Gastroesophageal sphincter (tissue), 4 donors: ENCODE measurements at regions not wholly inside any gene's neighbourhood (a gene's known extent, or its start where the extent isn't known, plus 50 kb on each side); places are given as distances from the start of the nearest gene placed in this dataset.

Source experiments
- ATAC-seq: fragments of 150-250 bp; one replicate; pipeline ENCODE4 v1.9.1; 2016; ENCODE audit warnings: mild to moderate bottlenecking, moderate library complexity
- H3K27ac ChIP-seq, 4 donors: fragments of 200-600 bp; sonication (generic) in 3 of 4; 1 replicate in 3 of 4; 2 replicates in 1 of 4; pipeline ENCODE4 v1.5.1; 2016 to 2019
- H3K27me3 ChIP-seq: fragments of 200-600 bp; sonication (generic); one replicate; pipeline ENCODE4 v1.5.1; 2019
- H3K36me3 ChIP-seq, 2 donors: fragments of 200-600 bp; sonication (generic); one replicate each; pipeline ENCODE4 v1.5.1; 2019; ENCODE audit warnings: control low read depth in 1 of 2
- H3K4me1 ChIP-seq, 3 donors: fragments of 200-600 bp; sonication (generic); 1 replicate in 2 of 3; 2 replicates in 1 of 3; pipeline ENCODE4 v1.5.1; 2016 to 2019; ENCODE audit warnings: control low read depth in 2 of 3
- H3K4me3 ChIP-seq, 2 donors: fragments of 200-600 bp; sonication (generic); one replicate each; pipeline ENCODE4 v1.5.1; 2019; ENCODE audit warnings: mild to moderate bottlenecking in 1 of 2, moderate library complexity in 1 of 2
- H3K9me3 ChIP-seq, 3 donors: fragments of 200-600 bp; sonication (generic); one replicate each; pipeline ENCODE4 v1.5.1; 2017 to 2019; ENCODE audit warnings: control low read depth in 2 of 3
- EP300 ChIP-seq: sonication (generic); formaldehyde crosslinking; IDR thresholded peaks from one replicate; pipeline ENCODE4 v1.6.1; 2017; ENCODE audit warnings: antibody characterized with exemption, mild to moderate bottlenecking
- POLR2A ChIP-seq, 2 donors: fragments of 450-650 bp; IDR thresholded peaks; one replicate each; pipeline ENCODE4 v1.6.1; 2017; ENCODE audit warnings: antibody characterized with exemption in 2 of 2, mild to moderate bottlenecking in 2 of 2, moderate library complexity in 1 of 2
- POLR2AphosphoS5 ChIP-seq: sonication (generic); formaldehyde crosslinking; IDR thresholded peaks from one replicate; pipeline ENCODE4 v1.6.1; 2017; ENCODE audit warnings: antibody characterized with exemption
- WGBS, 2 donors: methylation state at CpG; one replicate each; pipeline ENCODE4 v1.1.5; 2018; ENCODE audit warnings: low coverage in 1 of 2; 5-methylcytosine and 5-hydroxymethylcytosine counted together
- TF ChIP-seq, protein P1 (sequence below), 4 experiments: fragments of 200-600 bp in 2 of 4; fragments of 450-650 bp in 2 of 4; sonication (generic) in 1 of 4; IDR thresholded peaks; one replicate each; pipeline ENCODE4 v1.5.1; 2017 to 2019; ENCODE audit warnings: antibody characterized with exemption in 4 of 4, mild to moderate bottlenecking in 2 of 4, moderate library complexity in 2 of 4

DNA sequence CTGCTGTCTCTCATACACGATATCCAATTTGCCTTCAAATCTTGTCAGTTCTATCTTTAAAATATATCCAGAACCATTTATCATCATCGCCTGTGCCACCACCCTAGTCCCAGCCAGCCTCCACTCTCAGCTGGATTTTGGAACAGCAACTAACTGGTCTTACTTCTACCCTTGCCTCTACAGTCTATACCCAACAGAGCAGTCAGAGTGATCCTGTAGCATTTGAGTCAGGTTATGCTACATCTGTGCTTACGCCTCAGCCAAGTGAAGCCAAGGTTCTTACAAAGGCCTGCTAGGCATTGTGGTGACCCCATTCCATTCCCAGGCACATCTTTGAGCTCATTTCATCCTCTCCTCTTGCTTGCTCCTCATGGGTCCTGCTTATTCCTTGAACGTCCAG lies 95.7 kb upstream of the ACSL1 start:
- Histone ChIP-seq H3K4me3 (no peak overlapping the region), H3K36me3 (no peaks in the 10 kb centered on the region), H3K27me3 (no peaks in the 10 kb centered on the region), H3K9me3 (peaks cover 0 to 4% (median 0%) of the 10 kb centered on the region in 3 donors), H3K27ac (no peak overlapping the region), H3K4me1 (no peaks in the 10 kb centered on the region)
- no peak for ATAC-seq
- TF ChIP-seq, protein P1, sequence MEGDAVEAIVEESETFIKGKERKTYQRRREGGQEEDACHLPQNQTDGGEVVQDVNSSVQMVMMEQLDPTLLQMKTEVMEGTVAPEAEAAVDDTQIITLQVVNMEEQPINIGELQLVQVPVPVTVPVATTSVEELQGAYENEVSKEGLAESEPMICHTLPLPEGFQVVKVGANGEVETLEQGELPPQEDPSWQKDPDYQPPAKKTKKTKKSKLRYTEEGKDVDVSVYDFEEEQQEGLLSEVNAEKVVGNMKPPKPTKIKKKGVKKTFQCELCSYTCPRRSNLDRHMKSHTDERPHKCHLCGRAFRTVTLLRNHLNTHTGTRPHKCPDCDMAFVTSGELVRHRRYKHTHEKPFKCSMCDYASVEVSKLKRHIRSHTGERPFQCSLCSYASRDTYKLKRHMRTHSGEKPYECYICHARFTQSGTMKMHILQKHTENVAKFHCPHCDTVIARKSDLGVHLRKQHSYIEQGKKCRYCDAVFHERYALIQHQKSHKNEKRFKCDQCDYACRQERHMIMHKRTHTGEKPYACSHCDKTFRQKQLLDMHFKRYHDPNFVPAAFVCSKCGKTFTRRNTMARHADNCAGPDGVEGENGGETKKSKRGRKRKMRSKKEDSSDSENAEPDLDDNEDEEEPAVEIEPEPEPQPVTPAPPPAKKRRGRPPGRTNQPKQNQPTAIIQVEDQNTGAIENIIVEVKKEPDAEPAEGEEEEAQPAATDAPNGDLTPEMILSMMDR (IDR thresholded peaks at IDR 0.05) = no peak
- TF ChIP-seq POLR2AphosphoS5 = no peak
- no peak for TF ChIP-seq POLR2A (IDR thresholded peaks at IDR 0.05)
- no peak for TF ChIP-seq EP300
- WGBS, 2 donors = 82 to 91% methylated on average over 4 of the region's 4 CpGs

- WGBS, 2 donors = 86% methylated on average over 1 of the region's 3 CpGs; no CpG with 5 or more reads in 1 of the 2 donors
These were observed 96.0 kb upstream of the HELT start for GRCh38 chr4:184922301-184922700.

DNA sequence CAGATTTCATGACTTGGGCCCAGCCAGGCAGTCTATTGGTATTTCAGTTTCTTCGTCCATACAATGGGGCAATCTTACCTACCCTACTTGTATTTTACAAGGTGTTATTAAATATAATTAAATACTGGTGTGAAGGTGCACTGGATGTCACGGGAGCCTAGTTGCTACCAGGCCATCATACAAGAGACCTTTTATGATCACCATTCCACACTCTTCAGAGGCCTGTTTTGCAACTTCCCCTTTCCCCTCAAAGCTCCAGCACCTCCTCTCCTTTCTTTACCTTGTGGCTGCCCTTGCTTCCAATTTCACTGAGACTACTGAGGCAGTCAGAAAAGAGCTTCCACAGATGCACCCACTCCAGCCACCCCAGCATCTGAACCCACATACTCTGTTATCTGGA lies 93.8 kb upstream of the HELT start:
- no peaks in the 10 kb centered on the region for H3K27me3 ChIP-seq
- ATAC-seq = no peak

More at GRCh38 chr4:184922301-184922700, 96.0 kb upstream of the HELT start:
- Histone ChIP-seq H3K27me3 (no peaks in the 10 kb centered on the region), H3K9me3 (peaks cover 0 to 10% (median 0%) of the 10 kb centered on the region in 3 donors), H3K27ac (no peak overlapping the region), H3K4me3 (no peak overlapping the region), H3K4me1 (no peaks in the 10 kb centered on the region), H3K36me3 (no peaks in the 10 kb centered on the region)
- ATAC-seq = no peak
- TF ChIP-seq, protein P1 (IDR thresholded peaks at IDR 0.05) = no peak
- TF ChIP-seq EP300 (no peak), POLR2AphosphoS5 (no peak), POLR2A (IDR thresholded peaks at IDR 0.05) (no peak)

DNA sequence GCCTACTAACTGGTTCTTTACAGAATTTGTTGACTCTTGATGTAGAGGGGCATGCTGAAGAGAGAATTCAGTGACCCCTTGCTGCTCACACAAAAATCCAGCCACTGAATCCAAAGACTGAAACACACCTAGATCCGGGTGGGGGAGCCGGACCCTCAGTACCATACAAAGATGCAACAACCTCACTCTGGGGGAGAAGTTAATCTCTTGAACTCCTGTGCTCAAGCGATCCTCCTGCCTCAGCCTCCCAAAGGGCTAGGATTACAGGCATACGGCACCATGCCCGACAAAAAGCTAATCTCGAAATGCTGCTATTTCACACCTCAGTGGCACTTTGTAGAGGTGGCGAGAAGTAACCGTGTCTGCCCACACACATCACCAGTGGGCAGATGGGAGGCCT lies 88.8 kb upstream of the HELT start:
- Histone ChIP-seq H3K27me3 (peaks cover 5% of the 10 kb centered on the region), H3K9me3 (peaks cover 0 to 15% (median 0%) of the 10 kb centered on the region in 3 donors), H3K36me3 (no peaks in the 10 kb centered on the region), H3K4me3 (no peak overlapping the region), H3K4me1 (no peaks in the 10 kb centered on the region), H3K27ac (no peak overlapping the region)
- no peak for TF ChIP-seq POLR2A (IDR thresholded peaks at IDR 0.05)
- no peak for TF ChIP-seq POLR2AphosphoS5
- no peak for TF ChIP-seq EP300
- ATAC-seq = no peak
- 94% methylated on average over 7 to 8 of the region's 8 CpGs for WGBS, 2 donors

More for the DNA sequence above, 93.8 kb upstream of the HELT start:
- WGBS, 2 donors = 69 to 71% methylated on average over 1 to 2 of the region's 2 CpGs
- Histone ChIP-seq H3K9me3 (peaks cover 0 to 19% (median 0%) of the 10 kb centered on the region in 3 donors), H3K27ac (no peak overlapping the region), H3K4me3 (no peak overlapping the region), H3K36me3 (no peaks in the 10 kb centered on the region), H3K4me1 (no peaks in the 10 kb centered on the region)
- no peak for TF ChIP-seq POLR2A (IDR thresholded peaks at IDR 0.05)
- TF ChIP-seq EP300 = no peak
- TF ChIP-seq, protein P1 (IDR thresholded peaks at IDR 0.05) = no peak
- no peak for TF ChIP-seq POLR2AphosphoS5

DNA sequence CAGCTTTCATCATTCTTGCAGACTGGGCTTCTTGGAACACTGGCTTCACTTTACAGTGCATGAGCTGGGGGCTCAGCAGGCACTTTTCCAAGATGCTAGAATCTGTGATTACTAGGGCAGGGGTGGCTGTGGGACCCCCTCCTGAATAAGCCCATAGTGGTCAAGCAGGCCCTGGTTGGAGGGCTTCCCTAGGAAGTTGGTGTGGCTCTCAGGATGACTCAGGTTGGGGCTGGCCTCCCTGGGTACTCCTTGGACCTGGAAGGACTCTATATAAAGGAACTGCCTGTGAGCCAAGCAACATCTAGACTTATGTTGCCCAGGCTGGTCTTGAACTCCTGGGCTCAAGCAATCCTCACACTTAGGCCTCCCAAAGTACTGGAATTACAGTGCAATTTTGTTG lies 88.3 kb upstream of the HELT start:
- Histone ChIP-seq H3K4me3 (no peak overlapping the region), H3K36me3 (no peaks in the 10 kb centered on the region), H3K4me1 (no peaks in the 10 kb centered on the region), H3K27me3 (peaks cover 5% of the 10 kb centered on the region), H3K27ac (no peak overlapping the region), H3K9me3 (peaks cover 0 to 15% (median 0%) of the 10 kb centered on the region in 3 donors)
- no peak for TF ChIP-seq POLR2A (IDR thresholded peaks at IDR 0.05)
- TF ChIP-seq, protein P1 (IDR thresholded peaks at IDR 0.05) = no peak
- TF ChIP-seq POLR2AphosphoS5 = no peak
- TF ChIP-seq EP300 = no peak
- ATAC-seq = no peak
